SJSA1 (cell line): ENCODE measurements at regions not wholly inside any gene's neighbourhood (a gene's known extent, or its start where the extent isn't known, plus 50 kb on each side); places are given as distances from the start of the nearest gene placed in this dataset.
"Not testable (repeated sequence)": the region's sequence is repeated elsewhere in the genome, so short reads cannot be mapped to it uniquely, and the experiment has no call there.

Experiments
- DNase-seq, 2 experiments: peaks; one replicate each; pipeline ENCODE4 v3.0.0-alpha.2; 2015 to 2020; ENCODE audit warnings: low spot score in 2 of 2, low read depth in 1 of 2
- H3K27ac ChIP-seq: fragments of 250-450 bp; sonication (Bioruptor Pico); 2 replicates; pipeline ENCODE4 v1.5.1; 2020; ENCODE audit warnings: mild to moderate bottlenecking, moderate library complexity
- H3K27me3 ChIP-seq: fragments of 250-450 bp; sonication (Bioruptor Pico); replicated peaks from 2 replicates; pipeline ENCODE4 v1.5.1; 2020; ENCODE audit warnings: mild to moderate bottlenecking, moderate library complexity
- H3K36me3 ChIP-seq: fragments of 250-450 bp; sonication (Bioruptor Pico); 2 replicates; pipeline ENCODE4 v1.5.1; 2020; ENCODE audit warnings: mild to moderate bottlenecking
- H3K4me1 ChIP-seq: fragments of 250-450 bp; sonication (Bioruptor Pico); replicated peaks from 2 replicates; pipeline ENCODE4 v1.6.1; 2021; ENCODE audit warnings: mild to moderate bottlenecking
- H3K4me3 ChIP-seq: fragments of 250-450 bp; sonication (Bioruptor Pico); 2 replicates; pipeline ENCODE4 v1.5.1; 2020; ENCODE audit warnings: mild to moderate bottlenecking
- H3K9me3 ChIP-seq: fragments of 250-450 bp; sonication (Bioruptor Pico); replicated peaks from 2 replicates; pipeline ENCODE4 v1.5.1; 2020; ENCODE audit warnings: mild to moderate bottlenecking

DNA sequence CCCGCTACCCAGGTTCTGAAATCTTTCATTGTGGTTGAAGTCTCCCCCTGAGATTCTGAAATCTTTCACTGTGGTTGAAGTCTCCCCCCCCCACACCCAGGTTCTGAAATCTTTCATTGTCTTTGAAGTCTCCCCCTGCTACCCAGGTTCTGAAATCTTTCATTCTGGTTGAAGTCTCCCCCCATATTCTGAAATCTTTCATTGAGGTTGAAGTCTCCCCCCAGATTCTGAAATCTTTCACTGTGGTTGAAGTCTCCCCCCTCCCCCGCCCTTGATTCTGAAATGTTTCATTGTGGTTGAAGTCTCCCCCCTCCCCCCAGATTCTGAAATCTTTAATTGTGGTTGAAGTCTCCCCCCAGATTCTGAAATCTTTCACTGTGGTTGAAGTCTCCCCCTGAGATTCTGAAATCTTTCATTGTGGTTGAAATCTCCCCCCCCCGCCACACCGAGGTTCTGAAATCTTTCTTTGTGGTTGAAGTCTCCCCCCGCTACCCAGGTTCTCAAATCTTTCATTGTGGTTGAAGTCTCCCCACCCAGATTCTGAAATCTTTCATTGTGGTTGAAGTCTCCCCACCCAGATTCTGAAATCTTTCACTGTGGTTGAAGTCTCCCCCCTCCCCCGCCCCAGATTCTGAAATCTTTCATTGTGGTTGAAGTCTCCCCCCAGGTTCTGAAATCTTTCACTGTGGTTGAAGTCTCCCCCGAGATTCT is 915.2 kb downstream of the BRD1 start:
- not testable (repeated sequence) for H3K9me3 ChIP-seq

GRCh38 chr22:48911647-48912046 is 916.0 kb downstream of the BRD1 start:
- not testable (repeated sequence) for DNase-seq, H3K27me3 ChIP-seq, H3K4me1 ChIP-seq, H3K9me3 ChIP-seq, H3K4me3 ChIP-seq, H3K36me3 ChIP-seq, H3K27ac ChIP-seq

More for the DNA sequence above, 915.2 kb downstream of the BRD1 start:
- H3K36me3 ChIP-seq, DNase-seq, H3K27ac ChIP-seq, H3K4me3 ChIP-seq, H3K27me3 ChIP-seq, H3K4me1 ChIP-seq: not testable (repeated sequence)

DNA sequence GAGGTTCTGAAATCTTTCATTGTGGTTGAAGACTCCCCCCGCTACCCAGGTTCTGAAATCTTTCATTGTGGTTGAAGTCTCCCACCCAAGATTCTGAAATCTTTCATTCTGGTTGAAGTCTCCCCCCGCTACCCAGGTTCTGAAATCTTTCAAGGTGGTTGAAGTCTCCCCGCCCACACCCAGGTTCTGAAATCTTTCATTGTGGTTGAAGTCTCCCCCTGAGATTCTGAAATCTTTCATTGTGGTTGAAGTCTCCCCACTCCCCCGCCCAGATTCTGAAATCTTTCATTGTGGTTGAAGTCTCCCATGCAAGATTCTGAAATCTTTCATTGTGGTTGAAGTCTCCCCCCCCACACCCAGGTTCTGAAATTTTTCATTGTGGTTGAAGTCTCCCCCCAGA is 916.6 kb downstream of the BRD1 start:
- not testable (repeated sequence) for DNase-seq, H3K36me3 ChIP-seq, H3K9me3 ChIP-seq, H3K4me1 ChIP-seq, H3K4me3 ChIP-seq, H3K27ac ChIP-seq, H3K27me3 ChIP-seq

DNA sequence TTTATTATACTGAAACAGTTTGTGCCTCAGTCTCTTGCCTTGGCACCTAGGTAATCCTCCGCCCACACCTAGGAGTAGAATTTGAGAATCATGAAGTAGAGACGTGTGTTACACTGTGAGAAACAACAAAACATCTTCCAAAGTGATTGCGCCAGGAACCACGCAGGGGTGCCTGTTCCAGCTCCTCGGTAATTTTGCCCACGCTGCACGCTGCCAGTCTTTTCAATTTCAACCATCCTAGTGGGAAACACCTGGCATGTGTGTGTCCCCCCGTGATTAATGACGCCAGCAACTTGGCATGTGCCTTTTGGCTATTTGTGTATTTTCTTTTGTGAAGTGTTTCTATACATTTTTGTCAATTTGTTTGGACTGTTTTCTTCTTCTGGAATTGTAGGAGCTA is 919.1 kb downstream of the BRD1 start:
- Histone ChIP-seq H3K27me3 (0 out of 2 replicates have a peak, but pooled peaks cover 3% of the 10 kb centered on the region), H3K36me3 (no peaks in the 10 kb centered on the region), H3K27ac (no peak overlapping the region), H3K4me1 (no peaks in the 10 kb centered on the region), H3K4me3 (no peak overlapping the region), H3K9me3 (no peaks in the 10 kb centered on the region)
- DNase-seq: peak in 1 of 2 experiments; percentile 17

- H3K27me3 ChIP-seq: no peaks in the 10 kb centered on the region
- peak in 1 of 2 experiments; percentile 32 for DNase-seq
- H3K4me1 ChIP-seq: no peaks in the 10 kb centered on the region
- no peaks in the 10 kb centered on the region for H3K9me3 ChIP-seq
- no peak overlapping the region for H3K27ac ChIP-seq
- H3K4me3 ChIP-seq: no peak overlapping the region
- no peaks in the 10 kb centered on the region for H3K36me3 ChIP-seq
Observed at GRCh38 chr22:48907591-48907990, 920.1 kb downstream of the BRD1 start.

DNA sequence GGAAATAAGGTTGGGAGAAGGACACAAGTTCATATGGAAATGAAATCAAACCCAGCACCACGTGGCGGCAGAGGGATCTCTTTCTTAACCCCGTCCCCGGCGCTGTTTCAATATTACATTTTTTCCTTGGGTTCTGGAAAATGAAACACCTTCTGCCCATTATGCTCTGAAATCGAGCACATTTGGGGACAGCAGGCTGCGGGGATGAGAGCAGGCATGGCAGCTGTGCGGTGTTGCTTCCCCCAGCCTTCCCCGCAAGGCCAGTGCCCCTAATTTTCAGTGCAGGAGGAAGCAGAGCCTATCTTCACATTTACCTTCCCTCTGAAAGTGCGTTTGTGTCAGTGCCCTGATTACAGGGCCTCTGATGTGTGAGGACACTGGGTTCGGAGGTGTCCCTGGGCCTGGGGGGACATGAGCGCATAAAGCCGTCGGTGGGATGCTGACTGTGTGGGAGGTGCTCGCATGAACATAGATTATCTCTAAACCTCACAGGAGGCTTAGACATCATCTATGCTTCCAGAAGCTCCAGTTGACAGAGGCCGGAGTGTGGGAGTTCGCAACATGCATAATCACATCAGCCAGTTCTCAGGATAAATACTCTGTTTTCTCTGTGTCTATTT is 921.3 kb downstream of the BRD1 start:
- Histone ChIP-seq H3K4me3 (no peak overlapping the region), H3K36me3 (no peaks in the 10 kb centered on the region), H3K9me3 (no peaks in the 10 kb centered on the region), H3K27ac (no peak overlapping the region), H3K27me3 (no peaks in the 10 kb centered on the region), H3K4me1 (no peaks in the 10 kb centered on the region)
- peak in 1 of 2 experiments; percentile 20 for DNase-seq

DNA sequence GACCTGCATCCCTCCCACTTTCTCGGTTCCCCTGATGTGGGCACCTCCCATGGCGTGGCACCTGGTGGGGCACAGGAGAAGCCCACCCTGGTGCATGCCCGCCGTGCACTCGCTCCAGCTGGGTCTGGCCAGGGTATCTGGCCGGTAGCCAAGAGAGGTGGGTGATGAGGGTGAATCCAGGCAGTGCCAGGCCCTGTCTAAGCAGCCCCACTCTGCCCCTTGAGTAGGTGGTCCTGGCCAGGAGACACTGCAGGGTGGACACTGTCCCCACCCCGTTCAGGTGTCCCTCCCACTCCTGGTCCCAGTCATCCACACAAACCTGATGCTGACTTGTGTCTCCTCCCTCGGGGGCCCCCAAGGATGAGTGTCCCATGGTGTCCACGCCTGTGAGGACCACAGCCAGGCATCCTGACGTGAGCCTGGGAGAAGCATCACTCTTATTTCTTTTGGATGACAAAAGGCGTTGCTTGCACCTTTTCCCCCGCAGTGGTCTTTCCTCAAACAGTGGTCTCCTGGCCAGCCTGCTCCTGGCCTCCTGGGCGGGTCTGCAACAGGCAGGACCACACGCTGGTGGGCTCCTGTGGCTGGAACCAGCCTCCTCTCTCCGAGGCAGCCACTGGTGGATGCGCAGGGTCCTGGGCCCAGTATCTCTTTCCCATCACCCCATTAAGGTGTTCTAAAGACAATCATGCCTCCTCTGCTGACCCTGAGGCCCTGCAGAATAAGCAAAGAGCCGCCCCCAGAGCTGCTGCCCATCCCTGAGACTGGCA is 922.3 kb downstream of the BRD1 start:
- no peaks in the 10 kb centered on the region for H3K36me3 ChIP-seq
- H3K4me3 ChIP-seq: no peak overlapping the region
- no peaks in the 10 kb centered on the region for H3K9me3 ChIP-seq
- DNase-seq: peak in 1 of 2 experiments; percentile 38
- H3K4me1 ChIP-seq: no peaks in the 10 kb centered on the region
- H3K27ac ChIP-seq: no peak overlapping the region
- H3K27me3 ChIP-seq: no peaks in the 10 kb centered on the region

- no peaks in the 10 kb centered on the region for H3K27me3 ChIP-seq
- H3K27ac ChIP-seq: no peak overlapping the region
- H3K4me1 ChIP-seq: no peaks in the 10 kb centered on the region
- H3K36me3 ChIP-seq: no peaks in the 10 kb centered on the region
- DNase-seq: peak in 1 of 2 experiments; percentile 31
- no peaks in the 10 kb centered on the region for H3K9me3 ChIP-seq
- no peak overlapping the region for H3K4me3 ChIP-seq
Observed at GRCh38 chr22:48902983-48903650, 924.6 kb downstream of the BRD1 start.

- H3K27ac ChIP-seq: no peak overlapping the region
- DNase-seq: peak in 1 of 2 experiments; percentile 32
- H3K4me1 ChIP-seq: no peaks in the 10 kb centered on the region
- H3K36me3 ChIP-seq: no peaks in the 10 kb centered on the region
- no peaks in the 10 kb centered on the region for H3K9me3 ChIP-seq
- H3K27me3 ChIP-seq: no peaks in the 10 kb centered on the region
- no peak overlapping the region for H3K4me3 ChIP-seq
Observed at GRCh38 chr22:48902001-48902869, 925.4 kb downstream of the BRD1 start.

DNA sequence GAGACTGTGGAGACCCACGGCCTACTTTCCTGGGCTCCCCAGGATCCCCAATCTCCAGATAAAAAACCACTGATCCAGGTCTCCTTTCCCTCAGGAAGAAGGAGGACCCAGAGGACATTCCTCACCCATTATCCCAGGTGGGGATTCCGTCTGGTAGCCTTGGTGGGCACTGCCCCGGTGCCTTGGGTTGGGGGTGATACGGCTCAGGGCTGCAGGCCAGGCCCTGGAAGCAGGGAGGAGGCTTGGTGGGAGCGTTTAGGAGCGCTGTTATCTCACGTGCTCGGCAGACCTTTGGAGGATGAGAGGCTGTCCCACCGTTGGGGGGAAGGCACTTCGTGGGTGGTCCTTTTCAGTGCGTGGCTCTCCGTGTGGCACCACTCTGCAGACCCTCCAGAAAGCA is 926.3 kb downstream of the BRD1 start:
- no peak overlapping the region for H3K4me3 ChIP-seq
- DNase-seq: peak in 1 of 2 experiments; percentile 34
- no peaks in the 10 kb centered on the region for H3K9me3 ChIP-seq
- H3K36me3 ChIP-seq: no peaks in the 10 kb centered on the region
- H3K4me1 ChIP-seq: no peaks in the 10 kb centered on the region
- no peaks in the 10 kb centered on the region for H3K27me3 ChIP-seq
- no peak overlapping the region for H3K27ac ChIP-seq

DNA sequence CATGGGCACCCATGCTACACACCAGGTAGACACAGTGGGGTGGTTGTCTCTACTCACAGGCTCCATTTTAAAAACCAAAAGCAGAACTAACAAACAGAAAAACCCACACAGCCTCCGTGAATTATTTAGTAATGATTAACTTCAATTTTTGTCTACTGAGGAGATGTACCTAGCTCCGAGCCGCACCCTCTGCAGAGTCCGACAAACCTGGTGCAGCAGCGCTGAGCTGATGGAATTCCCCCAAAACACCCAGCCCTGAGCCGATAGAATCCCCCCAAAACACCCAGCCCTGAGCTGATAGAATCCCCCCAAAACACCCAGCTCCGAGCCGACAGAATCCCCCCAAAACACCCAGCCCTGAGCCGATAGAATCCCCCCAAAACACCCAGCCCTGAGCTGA is 927.0 kb downstream of the BRD1 start:
- Histone ChIP-seq H3K27ac (no peak overlapping the region), H3K27me3 (no peaks in the 10 kb centered on the region), H3K4me3 (no peak overlapping the region), H3K9me3 (no peaks in the 10 kb centered on the region), H3K36me3 (no peaks in the 10 kb centered on the region), H3K4me1 (no peaks in the 10 kb centered on the region)
- no peak for DNase-seq

GRCh38 chr22:48900327-48900597 is 927.4 kb downstream of the BRD1 start:
- H3K9me3 ChIP-seq: no peaks in the 10 kb centered on the region
- no peaks in the 10 kb centered on the region for H3K27me3 ChIP-seq
- DNase-seq: no peak
- no peaks in the 10 kb centered on the region for H3K4me1 ChIP-seq
- H3K27ac ChIP-seq: no peak overlapping the region
- no peak overlapping the region for H3K4me3 ChIP-seq
- no peaks in the 10 kb centered on the region for H3K36me3 ChIP-seq
